PC-9 (cell line): ENCODE measurements at regions not wholly inside any gene's neighbourhood (a gene's known extent, or its start where the extent isn't known, plus 50 kb on each side); places are given as distances from the start of the nearest gene placed in this dataset.

Source experiments
- BruUV-seq: library from RNA; stranded (reverse); fragments of 400-500 nt; replicated peaks from 2 replicates; lab custom pipeline; 2021; lab: Mats Ljungman, UMichigan
- CTCF ChIA-PET: fragments of 300-600 bp; sonication (Branson Sonifier 250); formaldehyde crosslinking; loops from one replicate; lab custom pipeline; 2022; ENCODE audit warnings: antibody characterized with exemption; lab: Charles Lee
- POLR2A ChIA-PET: fragments of 300-600 bp; sonication (Branson Sonifier 250); formaldehyde crosslinking; loops from one replicate; lab custom pipeline; 2022; ENCODE audit warnings: antibody characterized with exemption; ENCODE audit not compliant: unreplicated experiment; lab: Charles Lee
- DNase-seq, 2 experiments: peaks; one replicate each; pipeline versions ENCODE4 v3.0.0 to v3.0.0-alpha.2; 2015 to 2022; ENCODE audit warnings: mixed read lengths in 1 of 2
- H2AFZ ChIP-seq: fragments of 200-600 bp; sonication (generic); 2 replicates; pipeline ENCODE4 v1.8.1; 2017; ENCODE audit warnings: antibody characterized with exemption
- H3F3A ChIP-seq: fragments of 200-600 bp; sonication (generic); 2 replicates; pipeline ENCODE4 v1.8.1; 2017; ENCODE audit warnings: antibody characterized with exemption, mild to moderate bottlenecking, low read depth; ENCODE audit not compliant: insufficient read depth
- H3K27ac ChIP-seq: fragments of 200-600 bp; sonication (generic); 2 replicates; pipeline ENCODE4 v1.6.1; 2016; ENCODE audit warnings: mixed run types
- H3K27me3 ChIP-seq: fragments of 200-600 bp; sonication (generic); 2 replicates; pipeline ENCODE4 v1.6.1; 2016; ENCODE audit warnings: low read depth, mixed run types; ENCODE audit not compliant: insufficient read depth
- H3K36me3 ChIP-seq: fragments of 200-600 bp; sonication (generic); 2 replicates; pipeline ENCODE4 v1.6.1; 2016; ENCODE audit warnings: low read depth, mixed run types
- H3K4me1 ChIP-seq: fragments of 200-600 bp; sonication (generic); replicated peaks from 2 replicates; pipeline ENCODE4 v1.6.1; 2016; ENCODE audit warnings: mixed run types; ENCODE audit not compliant: insufficient read depth
- H3K4me2 ChIP-seq: fragments of 200-600 bp; sonication (generic); 2 replicates; pipeline ENCODE4 v1.6.1; 2017; ENCODE audit warnings: mixed run types
- H3K4me3 ChIP-seq: fragments of 200-600 bp; sonication (generic); 2 replicates; pipeline ENCODE4 v1.6.1; 2016; ENCODE audit warnings: mixed run types
- H3K79me2 ChIP-seq: fragments of 200-600 bp; sonication (generic); 2 replicates; pipeline ENCODE4 v1.6.1; 2017; ENCODE audit warnings: low read depth, mixed run types
- H3K9me2 ChIP-seq: fragments of 200-600 bp; sonication (generic); 2 replicates; pipeline ENCODE4 v1.8.1; 2017; ENCODE audit warnings: mild to moderate bottlenecking; ENCODE audit not compliant: insufficient read depth
- H3K9me3 ChIP-seq: fragments of 200-600 bp; sonication (generic); 2 replicates; pipeline ENCODE4 v1.8.1; 2016; ENCODE audit warnings: low read depth; ENCODE audit not compliant: insufficient read depth
- H4K20me1 ChIP-seq: fragments of 200-600 bp; sonication (generic); 2 replicates; pipeline ENCODE4 v1.8.1; 2017; ENCODE audit not compliant: insufficient read depth
- EZH2 ChIP-seq: fragments of 200-600 bp; sonication (generic); IDR thresholded peaks from 2 replicates; pipeline ENCODE4 v1.8.0; 2017; ENCODE audit warnings: antibody characterized with exemption, low read depth
- intact Hi-C: fragments of 100-400 bp; cut with micrococcal nuclease; formaldehyde crosslinking; loops from one replicate; pipeline ENCODE4 v1.10.0; 2022; ENCODE audit not compliant: unreplicated experiment
- TF ChIP-seq, protein P1 (sequence below): fragments of 200-600 bp; sonication (generic); conservative IDR thresholded peaks from 2 replicates; pipeline ENCODE4 v1.6.1; 2017; ENCODE audit warnings: mixed run types, antibody characterized with exemption, mild to moderate bottlenecking, moderate library complexity

GRCh38 chr4:180710628-180711337 lies 1532.4 kb upstream of the TENM3 start:
- Histone ChIP-seq H3K27ac (no peak overlapping the region), H3F3A (no peaks in the 10 kb centered on the region), H4K20me1 (no peaks in the 10 kb centered on the region), H2AFZ (no peak overlapping the region), H3K9me2 (no peaks in the 10 kb centered on the region), H3K79me2 (no peaks in the 10 kb centered on the region), H3K4me3 (no peak overlapping the region), H3K4me1 (no peaks in the 10 kb centered on the region), H3K27me3 (no peaks in the 10 kb centered on the region), H3K36me3 (no peaks in the 10 kb centered on the region), H3K4me2 (no peak overlapping the region), H3K9me3 (no peaks in the 10 kb centered on the region)
- no peak for DNase-seq
- no peak for TF ChIP-seq EZH2
- TF ChIP-seq, protein P1, sequence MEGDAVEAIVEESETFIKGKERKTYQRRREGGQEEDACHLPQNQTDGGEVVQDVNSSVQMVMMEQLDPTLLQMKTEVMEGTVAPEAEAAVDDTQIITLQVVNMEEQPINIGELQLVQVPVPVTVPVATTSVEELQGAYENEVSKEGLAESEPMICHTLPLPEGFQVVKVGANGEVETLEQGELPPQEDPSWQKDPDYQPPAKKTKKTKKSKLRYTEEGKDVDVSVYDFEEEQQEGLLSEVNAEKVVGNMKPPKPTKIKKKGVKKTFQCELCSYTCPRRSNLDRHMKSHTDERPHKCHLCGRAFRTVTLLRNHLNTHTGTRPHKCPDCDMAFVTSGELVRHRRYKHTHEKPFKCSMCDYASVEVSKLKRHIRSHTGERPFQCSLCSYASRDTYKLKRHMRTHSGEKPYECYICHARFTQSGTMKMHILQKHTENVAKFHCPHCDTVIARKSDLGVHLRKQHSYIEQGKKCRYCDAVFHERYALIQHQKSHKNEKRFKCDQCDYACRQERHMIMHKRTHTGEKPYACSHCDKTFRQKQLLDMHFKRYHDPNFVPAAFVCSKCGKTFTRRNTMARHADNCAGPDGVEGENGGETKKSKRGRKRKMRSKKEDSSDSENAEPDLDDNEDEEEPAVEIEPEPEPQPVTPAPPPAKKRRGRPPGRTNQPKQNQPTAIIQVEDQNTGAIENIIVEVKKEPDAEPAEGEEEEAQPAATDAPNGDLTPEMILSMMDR: no peak
- POLR2A ChIA-PET: no interaction called here
- no TSS peak for BruUV-seq
- CTCF ChIA-PET: no interaction called here
- intact Hi-C loops: no loop called here

- no peak overlapping the region for H2AFZ ChIP-seq
- H4K20me1 ChIP-seq: no peaks in the 10 kb centered on the region
- no peaks in the 10 kb centered on the region for H3K9me2 ChIP-seq
- CTCF ChIA-PET: no interaction called here
- no peak for DNase-seq
- no peak overlapping the region for H3K4me3 ChIP-seq
- no peaks in the 10 kb centered on the region for H3K9me3 ChIP-seq
- no peak overlapping the region for H3K27ac ChIP-seq
- TF ChIP-seq, protein P1: no peak
- TF ChIP-seq EZH2: no peak
- no peaks in the 10 kb centered on the region for H3K27me3 ChIP-seq
- POLR2A ChIA-PET: no interaction called here
- no peaks in the 10 kb centered on the region for H3K79me2 ChIP-seq
- BruUV-seq: no TSS peak
- H3K36me3 ChIP-seq: no peaks in the 10 kb centered on the region
- H3K4me1 ChIP-seq: no peaks in the 10 kb centered on the region
- intact Hi-C loops: no loop called here
- no peaks in the 10 kb centered on the region for H3F3A ChIP-seq
- H3K4me2 ChIP-seq: no peak overlapping the region
Observed at GRCh38 chr4:180717451-180718033, 1525.7 kb upstream of the TENM3 start.

GRCh38 chr4:180721356-180721755 lies 1521.8 kb upstream of the TENM3 start:
- Histone ChIP-seq H3K4me2 (no peak overlapping the region), H3K27ac (no peak overlapping the region), H3F3A (no peaks in the 10 kb centered on the region), H4K20me1 (no peaks in the 10 kb centered on the region), H3K9me3 (no peaks in the 10 kb centered on the region), H3K36me3 (no peaks in the 10 kb centered on the region), H3K4me1 (no peaks in the 10 kb centered on the region), H3K9me2 (no peaks in the 10 kb centered on the region), H2AFZ (no peak overlapping the region), H3K4me3 (no peak overlapping the region), H3K79me2 (no peaks in the 10 kb centered on the region), H3K27me3 (no peaks in the 10 kb centered on the region)
- POLR2A ChIA-PET: no interaction called here
- intact Hi-C loops: no loop called here
- no TSS peak for BruUV-seq
- no peak for DNase-seq
- TF ChIP-seq, protein P1: no peak
- no peak for TF ChIP-seq EZH2
- CTCF ChIA-PET: no interaction called here
